ENCODE measurements at regions not wholly inside any gene's neighbourhood (a gene's known extent, or its start where the extent isn't known, plus 50 kb on each side); places are given as distances from the start of the nearest gene placed in this dataset.

DNA sequence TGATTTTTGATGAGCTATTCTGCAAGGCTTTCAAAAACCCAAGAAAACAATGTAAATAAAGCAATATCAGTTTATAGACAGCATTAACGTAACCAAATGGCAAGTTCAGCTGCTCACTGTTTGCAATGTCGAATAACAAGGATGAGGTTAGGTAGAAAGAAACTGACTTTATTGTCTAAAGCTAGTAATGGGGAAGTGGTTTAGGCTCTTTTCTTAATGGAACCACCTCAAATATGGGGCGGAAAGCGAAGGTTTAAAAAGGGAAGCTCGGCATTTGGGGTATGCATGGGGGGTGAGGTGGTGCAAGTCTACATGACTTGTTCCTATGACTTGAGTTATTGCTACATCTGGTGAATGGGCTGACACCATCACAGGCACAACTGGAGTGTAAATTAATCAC, 1060.2 kb downstream of the NSUN3 start:
- WGBS (ENCODE audit: insufficient coverage), result 88% methylated on average over 5 of the region's 5 CpGs

DNA sequence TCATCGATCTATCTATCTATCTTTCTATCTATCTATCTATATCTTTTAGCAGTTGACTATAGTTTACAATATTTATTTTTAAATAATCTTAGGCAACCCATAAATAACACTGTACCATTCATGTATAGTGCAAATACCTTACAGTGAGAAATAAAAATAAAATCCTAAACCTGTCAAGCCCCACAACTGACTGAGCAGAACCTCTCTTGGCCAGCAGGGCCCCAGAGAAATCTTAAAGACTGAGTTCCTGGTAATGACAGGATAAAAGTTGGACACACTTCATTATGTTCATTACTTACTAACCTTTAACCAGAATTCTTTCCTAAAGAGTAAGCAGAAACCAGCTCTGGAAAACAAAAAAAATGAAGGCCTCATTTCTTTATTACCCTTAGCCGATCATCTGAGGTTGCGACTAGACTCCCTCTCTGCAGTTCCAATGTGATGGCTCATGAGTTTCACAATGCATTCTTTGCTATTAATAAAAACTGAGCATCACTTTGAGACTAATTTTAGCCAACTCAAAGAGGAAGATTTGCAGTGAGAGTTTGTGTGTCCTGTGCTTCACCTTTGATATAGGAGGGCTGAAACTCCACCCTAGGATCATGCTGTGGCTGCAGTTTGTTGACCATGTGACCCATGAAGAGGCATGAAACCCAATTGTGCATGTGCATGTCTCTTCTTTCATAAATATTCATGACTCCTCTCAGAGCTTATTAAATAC, 1072.0 kb downstream of the NSUN3 start:
- Histone ChIP-seq H3K27ac (ENCODE audit: insufficient read depth in 1 of 2, low read depth in 1 of 2, low read length in 2 of 2, poor library complexity in 1 of 2, severe bottlenecking in 2 of 2) (no peak overlapping the region), H3K4me1 (ENCODE audit: control extremely low read depth in 1 of 4, control insufficient read depth in 4 of 4, insufficient read depth in 4 of 4, low read length in 3 of 4) (no peaks in the 10 kb centered on the region), H3K36me3 (ENCODE audit: control insufficient read depth in 4 of 4, insufficient read depth in 4 of 4, low read length in 3 of 4) (no peaks in the 10 kb centered on the region), H3K9me3 (ENCODE audit: control extremely low read depth in 1 of 5, control insufficient read depth in 4 of 5, insufficient read depth in 2 of 5, low read depth in 1 of 5, low read length in 4 of 5) (no peaks in the 10 kb centered on the region), H3K27me3 (replicated peaks in 2 of 5; ENCODE audit: control insufficient read depth in 4 of 5, insufficient read depth in 5 of 5, low read length in 4 of 5) (no peaks in the 10 kb centered on the region), H3K4me3 (ENCODE audit: control insufficient read depth in 1 of 7, extremely low read depth in 1 of 7, insufficient read depth in 4 of 7, low read depth in 2 of 7, low read length in 6 of 7) (no peak overlapping the region)
- 100% methylated on average over 2 of the region's 3 CpGs for WGBS (ENCODE audit: insufficient coverage)
- POLR2A ChIA-PET, result no interaction called here
- DNase-seq, result no peak
- CTCF ChIA-PET, result no interaction called here

More for the DNA sequence above, 1060.2 kb downstream of the NSUN3 start:
- H3K4me3 ChIP-seq (ENCODE audit: control insufficient read depth in 1 of 7, extremely low read depth in 1 of 7, insufficient read depth in 4 of 7, low read depth in 2 of 7, low read length in 6 of 7), result no peak overlapping the region
- POLR2A ChIA-PET, result interaction anchor here (0.6 kb wide), 1 partner anchor 173 kb away, joined by 6 read pairs; no protein-coding TSS in a partner anchor
- no peaks in the 10 kb centered on the region for H3K27me3 ChIP-seq (replicated peaks in 2 of 5; ENCODE audit: control insufficient read depth in 4 of 5, insufficient read depth in 5 of 5, low read length in 4 of 5)
- no peak overlapping the region for H3K27ac ChIP-seq (ENCODE audit: insufficient read depth in 1 of 2, low read depth in 1 of 2, low read length in 2 of 2, poor library complexity in 1 of 2, severe bottlenecking in 2 of 2)
- no peak for DNase-seq
- CTCF ChIA-PET, result interaction anchor here (1.0 kb wide), 1 partner anchor 11 kb away, joined by 4 read pairs; no protein-coding TSS in a partner anchor
- no peaks in the 10 kb centered on the region for H3K4me1 ChIP-seq (ENCODE audit: control extremely low read depth in 1 of 4, control insufficient read depth in 4 of 4, insufficient read depth in 4 of 4, low read length in 3 of 4)
- no peaks in the 10 kb centered on the region for H3K36me3 ChIP-seq (ENCODE audit: control insufficient read depth in 4 of 4, insufficient read depth in 4 of 4, low read length in 3 of 4)
- no peaks in the 10 kb centered on the region for H3K9me3 ChIP-seq (ENCODE audit: control extremely low read depth in 1 of 5, control insufficient read depth in 4 of 5, insufficient read depth in 2 of 5, low read depth in 1 of 5, low read length in 4 of 5)

DNA sequence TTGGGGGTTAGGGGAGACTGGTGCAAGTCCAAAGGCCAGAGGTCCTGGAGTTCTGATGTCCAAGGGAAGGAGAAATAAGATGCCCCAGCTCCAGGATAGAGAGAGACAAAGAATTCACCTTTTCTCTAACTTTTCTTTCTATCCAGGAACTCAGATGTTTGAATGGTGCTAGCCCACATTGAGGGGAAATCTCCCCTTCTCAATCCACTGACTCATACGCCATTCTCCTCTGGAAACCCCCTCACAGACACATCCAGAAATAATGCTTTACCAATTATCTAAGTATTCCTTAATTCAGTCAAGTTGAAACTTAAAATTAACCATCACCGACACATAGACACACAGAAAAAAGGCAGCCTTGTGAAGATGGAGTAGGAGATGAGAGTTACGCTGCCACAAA, 1085.2 kb downstream of the NSUN3 start:
- H3K27me3 ChIP-seq (replicated peaks in 2 of 5; ENCODE audit: control insufficient read depth in 4 of 5, insufficient read depth in 5 of 5, low read length in 4 of 5), result peaks cover 0 to 2% (median 0%) of the 10 kb centered on the region in 5 experiments
- ChIA-PET POLR2A (no interaction called here), CTCF (no interaction called here)
- H3K9me3 ChIP-seq (ENCODE audit: control extremely low read depth in 1 of 5, control insufficient read depth in 4 of 5, insufficient read depth in 2 of 5, low read depth in 1 of 5, low read length in 4 of 5), result no peaks in the 10 kb centered on the region
- no peaks in the 10 kb centered on the region for H3K36me3 ChIP-seq (ENCODE audit: control insufficient read depth in 4 of 4, insufficient read depth in 4 of 4, low read length in 3 of 4)
- no peak overlapping the region for H3K27ac ChIP-seq (ENCODE audit: insufficient read depth in 1 of 2, low read depth in 1 of 2, low read length in 2 of 2, poor library complexity in 1 of 2, severe bottlenecking in 2 of 2)
- no peaks in the 10 kb centered on the region for H3K4me1 ChIP-seq (ENCODE audit: control extremely low read depth in 1 of 4, control insufficient read depth in 4 of 4, insufficient read depth in 4 of 4, low read length in 3 of 4)
- no peak overlapping the region for H3K4me3 ChIP-seq (ENCODE audit: control insufficient read depth in 1 of 7, extremely low read depth in 1 of 7, insufficient read depth in 4 of 7, low read depth in 2 of 7, low read length in 6 of 7)
- DNase-seq, result no peak
- WGBS (ENCODE audit: insufficient coverage), result no CpG with 5 or more reads among the region's 3 CpGs

DNA sequence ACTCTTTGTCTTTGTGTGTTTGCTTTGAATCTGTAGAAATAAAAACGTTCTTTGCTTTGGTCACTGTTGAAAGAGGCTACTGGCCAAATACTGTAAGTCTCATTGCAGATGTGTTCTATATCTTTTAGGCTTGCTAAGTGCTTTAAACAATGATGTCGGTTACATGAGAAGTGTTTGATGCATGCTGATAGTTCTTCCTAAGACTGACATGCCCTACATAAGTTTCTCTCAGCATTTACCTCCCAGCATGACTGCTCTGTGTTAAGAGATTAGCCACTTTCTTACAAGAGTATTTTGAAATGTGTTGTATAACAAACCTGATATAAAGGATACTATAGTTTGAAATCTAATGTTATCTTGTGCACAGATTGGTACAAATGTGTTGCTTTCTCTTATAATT, 1088.7 kb downstream of the NSUN3 start:
- ChIA-PET POLR2A (no interaction called here), CTCF (no interaction called here)
- WGBS (ENCODE audit: insufficient coverage), result 43% methylated on average over 1 of the region's 2 CpGs
- Histone ChIP-seq H3K27ac (ENCODE audit: insufficient read depth in 1 of 2, low read depth in 1 of 2, low read length in 2 of 2, poor library complexity in 1 of 2, severe bottlenecking in 2 of 2) (no peak overlapping the region), H3K9me3 (ENCODE audit: control extremely low read depth in 1 of 5, control insufficient read depth in 4 of 5, insufficient read depth in 2 of 5, low read depth in 1 of 5, low read length in 4 of 5) (no peaks in the 10 kb centered on the region), H3K4me3 (ENCODE audit: control insufficient read depth in 1 of 7, extremely low read depth in 1 of 7, insufficient read depth in 4 of 7, low read depth in 2 of 7, low read length in 6 of 7) (no peak overlapping the region), H3K27me3 (replicated peaks in 2 of 5; ENCODE audit: control insufficient read depth in 4 of 5, insufficient read depth in 5 of 5, low read length in 4 of 5) (peaks cover 0 to 2% (median 0%) of the 10 kb centered on the region in 5 experiments), H3K36me3 (ENCODE audit: control insufficient read depth in 4 of 4, insufficient read depth in 4 of 4, low read length in 3 of 4) (no peaks in the 10 kb centered on the region), H3K4me1 (ENCODE audit: control extremely low read depth in 1 of 4, control insufficient read depth in 4 of 4, insufficient read depth in 4 of 4, low read length in 3 of 4) (no peaks in the 10 kb centered on the region)
- DNase-seq, result no peak

DNA sequence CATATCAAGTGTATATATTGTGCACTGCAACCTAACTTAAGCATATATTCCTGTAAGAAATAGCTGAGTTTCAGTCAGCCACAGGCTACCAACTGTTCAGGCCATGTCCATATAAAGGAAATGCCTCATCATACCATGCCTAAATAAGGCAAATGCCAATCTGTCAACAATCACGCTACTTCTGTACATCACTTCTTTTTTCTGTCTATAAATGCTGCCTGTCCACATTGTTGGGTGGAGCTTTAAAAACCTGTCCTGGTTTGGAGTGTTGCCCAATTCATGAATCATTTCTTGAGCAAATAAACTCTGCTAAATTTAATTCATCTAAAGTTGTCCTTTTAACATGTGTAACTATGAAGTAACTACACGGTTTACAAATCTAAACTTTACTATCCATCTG, 1091.9 kb downstream of the NSUN3 start:
- H3K9me3 ChIP-seq (ENCODE audit: control extremely low read depth in 1 of 5, control insufficient read depth in 4 of 5, insufficient read depth in 2 of 5, low read depth in 1 of 5, low read length in 4 of 5), result no peaks in the 10 kb centered on the region
- DNase-seq, result no peak
- WGBS (ENCODE audit: insufficient coverage), result 100% methylated on average over 1 of the region's 2 CpGs

DNA sequence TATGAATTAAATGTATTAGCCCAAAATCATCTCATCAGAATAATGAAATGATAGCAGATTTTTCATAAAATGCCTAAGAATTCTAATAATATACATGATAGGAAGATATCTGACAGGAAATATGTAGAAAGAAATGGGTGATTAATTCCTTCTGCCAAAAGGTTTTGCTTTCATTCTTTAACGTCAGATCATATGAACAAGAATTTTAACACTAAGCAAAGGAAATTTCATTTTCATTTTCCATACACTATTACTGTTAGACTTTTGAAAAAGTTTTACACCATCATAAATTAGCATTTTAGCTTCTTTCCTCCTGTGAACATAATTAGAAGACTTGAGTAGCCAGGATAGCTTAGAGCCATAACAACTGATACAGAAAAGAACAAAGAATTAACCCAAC, 1099.9 kb downstream of the NSUN3 start:
- ChIA-PET POLR2A (no interaction called here), CTCF (no interaction called here)
- H3K4me1 ChIP-seq (ENCODE audit: control extremely low read depth in 1 of 4, control insufficient read depth in 4 of 4, insufficient read depth in 4 of 4, low read length in 3 of 4), result no peaks in the 10 kb centered on the region
- DNase-seq, result no peak
- no peaks in the 10 kb centered on the region for H3K27me3 ChIP-seq (replicated peaks in 2 of 5; ENCODE audit: control insufficient read depth in 4 of 5, insufficient read depth in 5 of 5, low read length in 4 of 5)
- no peaks in the 10 kb centered on the region for H3K9me3 ChIP-seq (ENCODE audit: control extremely low read depth in 1 of 5, control insufficient read depth in 4 of 5, insufficient read depth in 2 of 5, low read depth in 1 of 5, low read length in 4 of 5)
- 40% methylated on average over 1 of the region's 1 CpG for WGBS (ENCODE audit: insufficient coverage)
- H3K27ac ChIP-seq (ENCODE audit: insufficient read depth in 1 of 2, low read depth in 1 of 2, low read length in 2 of 2, poor library complexity in 1 of 2, severe bottlenecking in 2 of 2), result no peak overlapping the region
- no peaks in the 10 kb centered on the region for H3K36me3 ChIP-seq (ENCODE audit: control insufficient read depth in 4 of 4, insufficient read depth in 4 of 4, low read length in 3 of 4)
- H3K4me3 ChIP-seq (ENCODE audit: control insufficient read depth in 1 of 7, extremely low read depth in 1 of 7, insufficient read depth in 4 of 7, low read depth in 2 of 7, low read length in 6 of 7), result no peak overlapping the region

More for the DNA sequence above, 1091.9 kb downstream of the NSUN3 start:
- Histone ChIP-seq H3K36me3 (ENCODE audit: control insufficient read depth in 4 of 4, insufficient read depth in 4 of 4, low read length in 3 of 4) (no peaks in the 10 kb centered on the region), H3K27ac (ENCODE audit: insufficient read depth in 1 of 2, low read depth in 1 of 2, low read length in 2 of 2, poor library complexity in 1 of 2, severe bottlenecking in 2 of 2) (no peak overlapping the region), H3K4me3 (ENCODE audit: control insufficient read depth in 1 of 7, extremely low read depth in 1 of 7, insufficient read depth in 4 of 7, low read depth in 2 of 7, low read length in 6 of 7) (no peak overlapping the region), H3K4me1 (ENCODE audit: control extremely low read depth in 1 of 4, control insufficient read depth in 4 of 4, insufficient read depth in 4 of 4, low read length in 3 of 4) (no peaks in the 10 kb centered on the region), H3K27me3 (replicated peaks in 2 of 5; ENCODE audit: control insufficient read depth in 4 of 5, insufficient read depth in 5 of 5, low read length in 4 of 5) (peaks cover 0 to 2% (median 0%) of the 10 kb centered on the region in 5 experiments)
- CTCF ChIA-PET, result no interaction called here
- POLR2A ChIA-PET, result no interaction called here

DNA sequence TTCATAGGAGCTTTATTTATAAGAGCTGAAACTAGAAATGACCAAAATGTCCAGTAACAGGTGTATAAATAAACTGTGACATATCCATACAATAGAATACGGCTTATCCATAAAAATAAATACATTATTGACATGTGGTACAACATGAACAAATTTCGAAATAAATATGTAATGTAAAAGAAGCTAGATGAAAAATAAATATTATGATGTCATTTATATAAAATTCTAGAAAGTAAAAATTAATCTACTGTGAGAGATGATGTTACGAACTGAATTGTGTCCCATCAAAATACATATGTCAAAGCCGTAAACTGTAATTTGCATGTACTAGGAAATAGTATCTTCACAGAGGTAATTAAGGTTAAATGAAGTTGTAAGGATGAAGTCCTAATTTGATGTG, 1104.9 kb downstream of the NSUN3 start:
- H3K27me3 ChIP-seq (replicated peaks in 2 of 5; ENCODE audit: control insufficient read depth in 4 of 5, insufficient read depth in 5 of 5, low read length in 4 of 5), result no peaks in the 10 kb centered on the region
- CTCF ChIA-PET, result no interaction called here
- WGBS (ENCODE audit: insufficient coverage), result 100% methylated on average over 1 of the region's 4 CpGs
- H3K36me3 ChIP-seq (ENCODE audit: control insufficient read depth in 4 of 4, insufficient read depth in 4 of 4, low read length in 3 of 4), result no peaks in the 10 kb centered on the region
- no peaks in the 10 kb centered on the region for H3K9me3 ChIP-seq (ENCODE audit: control extremely low read depth in 1 of 5, control insufficient read depth in 4 of 5, insufficient read depth in 2 of 5, low read depth in 1 of 5, low read length in 4 of 5)
- POLR2A ChIA-PET, result no interaction called here
- no peaks in the 10 kb centered on the region for H3K4me1 ChIP-seq (ENCODE audit: control extremely low read depth in 1 of 4, control insufficient read depth in 4 of 4, insufficient read depth in 4 of 4, low read length in 3 of 4)
- no peak for DNase-seq
- H3K27ac ChIP-seq (ENCODE audit: insufficient read depth in 1 of 2, low read depth in 1 of 2, low read length in 2 of 2, poor library complexity in 1 of 2, severe bottlenecking in 2 of 2), result no peak overlapping the region
- H3K4me3 ChIP-seq (ENCODE audit: control insufficient read depth in 1 of 7, extremely low read depth in 1 of 7, insufficient read depth in 4 of 7, low read depth in 2 of 7, low read length in 6 of 7), result no peak overlapping the region
